Jurkat, Clone E6-1 (cell line): ENCODE measurements at regions not wholly inside any gene's neighbourhood (a gene's known extent, or its start where the extent isn't known, plus 50 kb on each side); places are given as distances from the start of the nearest gene placed in this dataset.

Source experiments
- DNase-seq: peaks from one replicate; pipeline ENCODE4 v3.0.0-alpha.2; 2011; ENCODE audit warnings: low read depth, low spot score
- H3K4me3 ChIP-seq: 2 replicates; pipeline ENCODE4 v1.5.1; 2011; ENCODE audit warnings: mild to moderate bottlenecking, low read length, control low read depth, moderate library complexity

DNA sequence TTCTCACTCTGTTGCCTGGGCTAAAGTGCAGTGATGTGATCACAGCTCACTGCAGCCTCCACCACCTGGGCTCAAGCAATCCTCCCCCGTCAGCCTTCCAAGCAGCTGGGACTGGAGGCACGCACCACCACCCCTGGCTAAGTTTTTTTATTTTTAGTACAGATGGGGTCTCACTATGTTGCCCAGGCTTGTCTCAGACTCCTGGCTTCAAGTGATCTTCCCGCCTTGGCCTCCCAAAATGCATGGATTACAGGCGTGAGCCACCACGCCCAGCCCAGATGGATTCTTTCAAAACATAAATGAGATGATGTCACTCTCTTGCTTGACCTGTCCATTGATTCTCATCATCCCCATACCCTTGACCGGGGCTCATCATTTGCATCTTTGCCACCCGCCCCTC, 72.6 kb upstream of the SLC6A6 start:
- H3K4me3 ChIP-seq, result no peak overlapping the region
- DNase-seq, result no peak

DNA sequence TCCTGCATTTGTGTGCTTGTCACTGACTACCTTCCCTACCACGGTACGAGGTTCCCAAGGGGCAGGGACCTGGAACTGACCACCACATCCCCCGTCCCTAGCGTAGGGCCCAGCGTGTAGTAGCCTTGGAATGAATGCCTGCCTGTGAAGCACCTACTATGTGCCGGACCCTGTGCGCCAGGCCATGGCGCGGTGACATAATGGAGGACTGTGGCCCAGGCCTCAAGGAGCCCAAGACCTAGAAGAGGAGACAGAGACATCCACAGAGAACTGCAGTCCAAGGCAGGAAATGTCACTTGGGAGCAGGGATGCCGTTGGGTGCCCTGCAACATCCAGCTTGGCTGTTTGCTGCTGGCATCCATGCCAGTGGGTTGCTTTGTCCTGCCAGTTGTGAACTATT, 71.9 kb upstream of the SLC6A6 start:
- no peak for DNase-seq
- no peak overlapping the region for H3K4me3 ChIP-seq

DNA sequence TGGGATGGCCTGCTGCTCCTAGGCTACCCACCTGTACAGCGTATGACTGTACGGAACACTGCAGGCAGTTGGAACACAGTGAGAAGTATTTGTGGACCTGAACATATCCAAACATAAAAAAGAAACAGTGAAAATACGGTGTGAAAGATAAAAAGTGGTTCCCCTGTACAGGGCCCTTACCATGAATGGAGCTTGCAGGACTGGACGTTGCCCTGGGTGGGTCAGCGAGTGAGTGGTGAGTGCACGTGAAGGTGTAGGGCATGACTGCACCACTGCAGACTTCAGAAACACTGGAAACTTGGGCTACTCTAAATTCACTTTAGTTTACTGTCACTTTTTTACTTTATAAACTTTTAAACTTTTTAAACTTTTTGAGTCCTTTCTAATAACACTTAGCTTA, 71.2 kb upstream of the SLC6A6 start:
- DNase-seq, result no peak
- H3K4me3 ChIP-seq, result no peak overlapping the region

DNA sequence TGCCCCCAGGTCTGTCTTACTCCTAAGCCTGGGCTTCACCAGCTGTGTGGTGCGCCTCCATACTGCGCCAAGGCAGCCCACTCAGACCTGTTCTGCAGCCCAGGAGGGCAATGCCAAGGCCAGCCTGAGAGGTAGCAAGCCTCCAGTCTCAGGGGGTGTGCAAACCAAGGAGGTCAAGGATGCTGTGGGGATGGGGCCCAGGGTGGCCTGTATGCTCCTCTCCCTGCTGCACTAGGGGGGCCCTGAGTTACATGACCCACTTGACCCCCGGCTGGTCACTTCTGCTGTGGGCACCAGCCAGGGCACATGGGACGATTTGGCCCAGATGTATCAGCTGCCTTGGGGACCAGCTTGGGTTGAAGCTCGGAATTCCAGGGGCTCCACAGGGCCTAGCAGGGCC, 70.0 kb upstream of the SLC6A6 start:
- DNase-seq, result no peak

DNA sequence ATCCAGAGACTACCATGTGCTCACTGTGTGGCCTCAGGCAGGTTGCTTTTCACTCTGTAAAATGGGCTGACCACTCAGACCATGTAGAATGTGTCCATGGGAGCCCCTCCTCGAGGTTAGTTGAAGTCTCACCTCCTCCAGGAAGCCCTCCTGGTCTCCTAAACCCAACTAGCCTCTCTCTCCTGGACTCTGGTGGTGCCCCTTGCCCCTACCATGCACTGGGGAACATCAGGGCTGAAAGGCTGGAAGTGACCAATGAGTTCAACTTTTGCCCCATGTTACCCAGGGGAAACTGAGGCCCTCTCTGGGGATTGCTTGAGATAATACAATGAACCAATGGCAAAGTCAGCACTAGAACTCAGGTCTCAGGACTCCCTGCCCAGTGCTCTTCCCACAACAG, 69.2 kb upstream of the SLC6A6 start:
- no peak for DNase-seq
- no peak overlapping the region for H3K4me3 ChIP-seq

More for the DNA sequence above, 70.0 kb upstream of the SLC6A6 start:
- no peak overlapping the region for H3K4me3 ChIP-seq

DNA sequence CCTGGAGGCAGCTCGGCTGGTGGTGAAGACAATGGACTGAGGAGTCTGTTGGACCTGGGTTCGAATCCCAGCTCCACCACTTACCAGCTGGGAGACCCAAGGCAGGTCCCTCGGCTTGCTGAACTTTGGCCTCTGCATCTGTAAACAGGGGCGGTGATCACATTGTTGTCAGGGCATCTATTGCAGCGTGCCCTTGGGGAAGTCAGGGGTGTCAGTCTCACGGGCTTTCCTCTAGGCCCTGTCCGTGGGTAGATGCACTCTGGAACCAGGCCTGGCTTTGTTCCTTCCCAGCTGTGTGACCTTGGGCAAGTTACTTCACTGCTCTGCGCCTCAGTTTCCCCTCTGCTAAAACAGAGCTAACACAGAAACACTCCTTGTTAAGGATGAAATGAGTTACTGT, 68.8 kb upstream of the SLC6A6 start:
- H3K4me3 ChIP-seq, result no peak overlapping the region

DNA sequence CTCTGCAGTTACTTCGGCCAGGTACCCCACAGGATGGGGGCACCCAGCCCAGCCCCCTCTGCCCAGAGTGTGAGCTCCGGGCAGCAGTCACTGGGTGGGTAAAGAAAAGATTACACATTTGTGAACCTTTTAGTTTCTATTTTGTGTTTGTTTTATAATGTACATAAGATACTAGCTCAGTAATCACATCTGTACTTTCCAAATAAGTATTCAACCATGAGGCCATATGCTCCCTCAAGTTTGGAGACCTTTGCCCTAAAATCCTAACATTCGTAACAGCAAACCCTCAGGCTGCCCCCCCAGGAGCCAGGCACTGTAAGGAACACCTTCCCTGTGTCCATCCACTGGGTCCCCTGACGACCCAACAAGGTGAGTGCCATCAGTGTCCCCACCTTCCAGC, 68.3 kb upstream of the SLC6A6 start:
- no peak overlapping the region for H3K4me3 ChIP-seq
- DNase-seq, result no peak

More for the DNA sequence above, 68.8 kb upstream of the SLC6A6 start:
- DNase-seq, result no peak

DNA sequence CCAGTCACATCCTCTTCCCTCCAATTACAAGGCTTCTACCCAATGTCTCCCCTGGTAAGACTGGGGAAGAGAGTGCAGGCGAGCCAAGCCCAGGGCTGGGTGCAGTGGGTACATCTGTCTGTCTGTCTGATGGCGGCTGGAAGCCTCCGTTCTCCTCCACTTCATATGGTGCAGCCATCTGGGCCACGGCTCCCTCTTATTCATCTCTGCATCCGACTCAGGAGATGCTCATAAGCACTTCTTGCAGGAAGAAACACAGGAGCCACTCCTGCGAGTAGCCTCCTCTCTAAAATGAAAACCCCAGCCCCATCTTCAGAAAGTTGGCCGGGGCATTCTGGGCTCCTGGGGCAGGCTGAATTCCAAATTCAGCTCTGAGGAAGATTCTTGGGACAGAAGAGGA, 67.5 kb upstream of the SLC6A6 start:
- no peak overlapping the region for H3K4me3 ChIP-seq
- no peak for DNase-seq

DNA sequence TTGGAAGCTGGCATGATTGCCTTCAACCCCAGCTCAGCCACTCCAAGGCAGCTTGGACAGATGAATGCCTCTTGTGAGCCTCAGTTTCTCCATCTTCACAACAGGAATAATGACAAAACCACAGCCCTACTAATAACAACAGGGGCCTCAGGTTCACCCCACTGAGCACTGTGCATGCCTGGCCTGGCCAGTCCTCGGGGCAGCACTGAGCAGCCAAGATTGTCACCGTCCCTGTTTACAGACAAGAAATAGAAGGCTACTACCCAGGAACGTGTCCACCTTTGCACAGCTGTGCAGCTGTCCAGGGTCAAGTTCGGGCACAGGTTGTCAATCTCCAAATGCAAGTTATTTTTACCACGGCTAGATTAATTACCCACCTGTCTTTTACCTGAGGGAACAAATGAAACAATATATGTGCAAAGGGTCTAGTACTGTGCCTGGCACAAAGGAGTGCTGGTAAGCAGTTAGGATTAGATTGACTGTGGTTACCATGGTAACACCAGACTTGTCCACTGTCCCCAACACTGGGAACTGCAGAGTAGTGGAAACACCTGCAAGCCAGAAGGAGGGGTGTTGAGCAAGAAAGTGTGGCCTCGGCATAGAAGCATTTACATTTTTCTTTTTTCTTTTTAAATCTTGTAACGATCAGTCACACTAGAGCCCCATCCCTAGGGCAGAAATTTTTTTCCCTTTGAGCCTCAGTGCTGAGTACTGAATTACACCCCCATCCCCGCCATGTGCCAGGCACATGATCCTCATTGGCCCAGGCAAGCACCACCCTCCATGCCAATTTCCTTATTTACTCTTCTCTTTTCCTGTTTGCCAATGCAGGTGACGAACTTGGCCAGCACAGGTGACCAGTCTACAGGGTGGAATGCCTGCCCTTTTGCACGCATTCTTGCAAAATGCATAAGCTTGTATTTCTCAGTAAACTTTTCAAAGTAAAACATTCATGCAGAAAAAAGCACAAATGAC, 66.3 kb upstream of the SLC6A6 start:
- no peak overlapping the region for H3K4me3 ChIP-seq
- peak; percentile 19 for DNase-seq

DNA sequence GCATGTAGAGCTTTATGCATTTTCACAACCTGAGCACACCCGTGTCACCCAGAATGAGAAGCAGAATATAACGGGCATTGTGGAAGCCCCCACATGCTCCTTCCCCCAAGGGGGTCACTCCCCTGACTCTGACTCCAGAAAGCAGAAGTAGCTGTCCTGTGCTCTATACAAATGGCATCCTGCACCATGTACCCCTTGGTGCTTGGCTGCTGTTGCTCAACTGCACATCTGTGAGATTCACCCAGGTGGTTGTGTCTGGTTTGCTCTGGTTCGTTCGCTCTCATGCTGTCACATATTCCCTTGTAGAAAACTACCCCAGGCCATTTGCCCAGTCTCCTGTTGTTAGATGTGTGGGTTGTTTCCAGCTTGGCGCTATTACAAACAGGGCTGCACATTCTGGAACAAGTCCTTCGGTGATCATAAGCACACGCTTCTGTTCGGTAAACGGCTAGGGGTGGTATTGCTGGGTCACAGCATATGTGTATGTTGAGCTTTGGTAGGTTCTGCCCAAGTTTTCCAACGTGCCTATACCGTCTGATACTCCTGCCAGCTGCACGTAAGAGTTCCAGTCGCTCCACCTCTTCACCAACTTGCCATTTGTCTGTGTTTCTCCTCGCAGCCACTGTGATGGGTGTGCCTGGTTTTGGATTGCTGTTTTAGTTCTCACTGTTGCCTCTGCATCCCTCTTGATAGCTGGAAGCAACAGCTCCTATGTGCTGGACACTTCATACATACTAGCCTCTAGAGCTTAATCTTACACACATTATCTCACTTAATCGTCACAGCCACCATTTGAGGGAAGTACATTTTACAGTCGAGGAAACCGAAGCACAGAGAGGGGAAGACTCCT, 65.4 kb upstream of the SLC6A6 start:
- DNase-seq, result no peak
- H3K4me3 ChIP-seq, result no peak overlapping the region

DNA sequence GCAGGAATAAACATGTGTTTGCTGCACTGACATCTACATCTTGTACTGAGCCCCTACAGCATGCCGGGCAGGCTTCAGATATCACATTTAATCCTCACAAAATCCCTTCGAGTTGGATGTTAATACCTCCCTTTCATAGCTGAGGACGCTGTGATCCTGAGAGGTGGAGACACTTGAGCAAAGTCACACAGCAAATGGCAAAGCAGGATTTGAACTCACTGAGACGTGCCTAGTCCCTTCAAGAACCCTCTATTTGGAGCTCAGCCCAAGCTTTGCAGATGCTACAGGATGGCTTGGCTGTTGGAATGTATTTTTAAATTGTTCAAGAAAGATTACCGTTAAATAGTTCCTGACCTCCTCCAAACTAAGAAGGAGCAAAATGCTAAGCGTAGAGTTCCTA, 64.6 kb upstream of the SLC6A6 start:
- H3K4me3 ChIP-seq, result no peak overlapping the region
- DNase-seq, result no peak

DNA sequence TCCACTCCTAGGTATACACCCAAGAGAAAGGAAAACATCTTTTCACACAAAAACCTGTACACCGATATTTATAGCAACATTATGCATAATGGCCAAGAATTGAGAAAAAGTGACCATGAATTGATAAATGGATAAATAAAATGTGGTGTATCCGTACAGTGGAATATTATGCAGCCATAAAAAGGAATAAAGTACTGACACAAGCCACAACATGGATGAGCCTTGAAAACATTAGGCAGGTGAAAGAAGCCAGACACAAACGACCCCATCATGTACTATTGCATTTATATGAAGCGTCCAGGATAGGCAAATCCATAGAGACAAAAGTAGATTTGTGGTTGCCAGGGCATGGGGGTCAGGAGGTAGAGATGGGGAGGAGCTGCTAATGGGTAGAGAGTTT, 64.2 kb upstream of the SLC6A6 start:
- DNase-seq, result no peak
- H3K4me3 ChIP-seq, result no peak overlapping the region

DNA sequence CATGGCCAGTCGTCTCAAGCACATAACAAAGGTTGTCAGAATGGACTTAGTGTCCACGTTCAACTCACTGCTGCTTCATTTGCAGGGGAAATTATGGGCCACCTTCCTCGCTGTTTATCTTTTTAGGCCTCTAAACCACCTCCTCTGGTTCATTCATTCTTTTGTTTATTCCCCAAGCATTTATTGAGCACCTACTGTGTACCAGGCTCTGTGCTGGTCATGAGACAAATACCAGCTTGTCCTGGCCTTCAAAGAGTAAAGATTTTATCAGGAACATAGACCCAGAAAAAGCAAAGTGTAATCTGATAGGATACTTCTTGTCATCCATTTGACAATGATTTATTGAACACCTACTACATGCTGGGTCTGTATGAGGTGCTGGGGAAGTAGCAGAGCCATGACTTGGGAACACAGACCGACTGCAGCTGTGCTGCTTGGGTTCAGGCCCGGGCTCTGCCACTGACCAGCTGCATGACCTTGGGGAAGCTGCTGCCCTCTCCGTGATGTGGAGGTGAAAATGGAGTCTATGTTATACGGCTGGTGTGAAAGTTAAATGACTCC, 63.4 kb upstream of the SLC6A6 start:
- no peak for DNase-seq
- H3K4me3 ChIP-seq, result no peak overlapping the region

DNA sequence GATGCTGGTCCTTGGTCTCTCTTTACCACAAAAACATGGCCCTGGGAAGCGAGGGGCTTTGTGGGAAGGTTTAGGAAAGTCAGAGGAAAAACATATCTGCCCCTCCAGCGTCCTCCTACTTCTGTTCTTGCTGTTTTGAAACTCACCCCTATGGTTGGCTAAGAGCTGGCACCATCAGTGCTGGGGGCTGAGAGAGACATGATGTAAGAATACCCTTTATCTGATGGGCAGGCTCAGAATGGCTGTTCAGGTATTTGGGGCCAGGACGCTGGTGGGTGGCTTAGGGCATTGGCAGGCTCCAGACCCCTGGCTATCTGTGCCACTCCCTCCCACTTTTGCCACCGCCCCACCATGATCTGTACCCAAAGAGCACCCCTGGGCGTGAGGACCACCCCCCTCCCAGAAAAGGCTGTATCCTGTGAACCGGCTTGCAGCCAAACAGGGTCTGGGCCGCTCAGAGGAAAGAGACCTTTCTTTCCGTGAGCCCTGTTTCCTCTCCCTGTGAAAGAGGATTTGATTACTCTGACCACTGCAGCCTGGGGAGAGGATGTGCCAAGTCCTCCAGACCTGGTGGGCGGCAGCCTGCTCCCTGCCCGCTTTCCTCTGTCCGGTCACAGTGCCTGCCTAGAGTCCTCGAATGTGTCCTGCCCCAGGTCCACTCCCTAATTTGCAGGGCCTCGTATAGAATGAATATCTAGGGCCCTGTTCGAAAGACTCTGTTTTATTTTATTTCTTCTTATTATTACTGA, 61.3 kb upstream of the SLC6A6 start:
- H3K4me3 ChIP-seq, result no peak overlapping the region
- no peak for DNase-seq

DNA sequence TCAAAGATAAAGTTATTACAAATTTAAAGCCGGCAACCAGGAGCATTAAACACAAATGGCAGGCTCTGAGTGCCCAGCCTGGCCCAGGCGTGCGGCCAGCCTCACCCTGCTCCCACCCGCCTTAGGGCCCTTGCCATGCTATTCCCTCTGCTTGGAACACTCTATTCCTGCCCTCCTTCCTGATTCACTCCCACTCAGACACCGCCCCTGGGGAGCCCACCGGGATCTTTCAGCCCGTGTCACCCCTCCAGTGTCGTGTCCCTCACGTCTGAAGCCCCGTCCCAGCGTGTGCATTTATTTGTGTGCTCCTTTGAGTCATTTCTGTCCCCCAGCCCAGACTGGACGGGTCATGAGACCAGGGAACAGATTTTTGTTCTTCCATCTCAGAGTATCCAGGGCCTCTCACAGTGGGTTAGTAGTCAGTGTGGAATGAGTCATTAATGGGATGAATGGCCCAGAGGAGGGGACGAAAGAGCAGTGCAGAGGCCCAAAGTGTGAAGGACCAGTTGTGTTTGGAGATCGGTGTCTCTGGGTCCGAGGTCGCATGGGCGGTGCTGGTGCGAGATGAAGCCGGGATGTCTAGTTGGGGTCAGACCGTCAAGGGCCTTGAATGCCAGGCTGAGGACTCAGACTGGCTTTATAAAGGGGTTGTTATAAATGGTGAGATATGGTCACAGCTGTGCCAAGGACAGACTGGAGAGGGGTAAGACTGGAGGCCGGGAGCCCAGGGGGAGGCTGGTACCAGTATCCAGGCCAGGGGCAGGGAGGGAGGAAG, 58.9 kb upstream of the SLC6A6 start:
- H3K4me3 ChIP-seq, result no peak overlapping the region

DNA sequence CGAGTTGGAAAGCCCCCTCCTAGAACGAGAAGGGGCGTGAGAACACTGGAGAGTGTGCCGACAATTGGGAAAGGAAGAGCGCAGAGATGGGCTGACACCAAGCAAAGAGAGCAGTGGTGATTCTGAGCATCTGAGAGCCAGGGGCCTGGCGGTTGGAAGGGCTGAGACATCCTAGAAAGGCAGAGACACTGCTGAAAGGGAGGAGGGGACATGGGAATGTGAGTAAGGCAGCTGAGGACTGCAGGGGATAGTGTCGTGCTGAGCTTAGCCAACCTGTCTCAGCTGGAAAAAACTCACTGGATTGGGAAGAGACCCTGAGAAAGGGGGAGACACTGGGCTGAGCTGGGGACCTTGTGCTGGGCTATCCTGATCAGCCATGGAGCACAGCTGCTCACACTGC, 58.1 kb upstream of the SLC6A6 start:
- H3K4me3 ChIP-seq, result no peak overlapping the region
- no peak for DNase-seq

More for the DNA sequence above, 58.9 kb upstream of the SLC6A6 start:
- DNase-seq, result no peak

DNA sequence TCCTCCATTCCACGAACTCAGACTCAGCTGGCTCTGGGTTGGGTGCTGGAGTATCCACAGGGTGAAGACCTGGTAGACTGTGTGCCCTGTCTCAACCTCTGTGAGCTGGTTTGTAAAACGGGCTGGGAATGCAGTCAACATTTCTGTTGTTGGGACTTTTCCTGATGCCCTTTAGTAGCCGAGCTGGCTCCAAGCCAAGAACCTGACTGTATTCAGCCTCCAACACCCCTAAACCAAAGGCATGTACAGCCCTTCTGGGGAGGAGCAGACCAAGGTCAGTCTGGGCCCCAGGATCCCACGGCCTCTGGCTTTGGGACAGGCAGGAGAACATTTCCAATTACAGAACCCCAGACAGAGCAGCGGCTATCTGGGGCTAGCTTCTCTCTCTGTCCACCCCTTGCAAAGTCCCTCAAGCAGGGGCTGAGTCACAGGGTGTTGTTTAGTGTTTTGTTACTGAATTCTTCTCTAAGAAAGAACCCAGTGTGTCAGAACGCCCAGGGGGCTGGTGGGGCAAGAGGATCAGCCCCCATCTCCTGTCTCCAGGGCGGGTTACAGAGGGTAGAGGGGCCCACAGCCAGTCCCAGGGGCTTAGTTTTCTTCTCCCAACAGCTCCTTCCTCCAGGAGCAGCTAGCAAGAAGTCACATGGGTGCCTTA, 56.8 kb upstream of the SLC6A6 start:
- no peak overlapping the region for H3K4me3 ChIP-seq
- DNase-seq, result no peak

DNA sequence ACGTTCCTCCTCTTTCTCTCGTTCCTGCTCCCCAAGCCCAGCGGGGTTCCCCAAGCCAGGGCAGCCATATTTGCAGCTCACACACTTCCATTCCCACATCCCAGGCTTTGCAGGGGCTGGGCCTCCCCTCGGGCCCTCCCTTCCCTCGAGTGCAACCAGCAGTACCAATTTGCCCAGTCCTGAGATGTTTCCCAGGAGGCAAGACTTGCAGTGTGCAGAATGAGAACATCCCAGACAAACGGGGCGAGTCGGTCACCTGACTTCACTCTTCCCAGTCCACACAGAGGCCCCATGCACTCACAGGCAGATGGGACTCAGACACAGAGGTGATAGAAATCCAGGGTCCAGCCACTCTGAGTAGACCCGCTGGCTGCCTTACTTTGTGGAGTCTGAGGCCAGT, 56.2 kb upstream of the SLC6A6 start:
- no peak for DNase-seq
- no peak overlapping the region for H3K4me3 ChIP-seq
